Activated T-cell treated with anti-CD3 and anti-CD28 coated beads for 4 hours (primary cell): ENCODE measurements at regions not wholly inside any gene's neighbourhood (a gene's known extent, or its start where the extent isn't known, plus 50 kb on each side); places are given as distances from the start of the nearest gene placed in this dataset.

Source experiments
- DNase-seq: peaks from one replicate; pipeline ENCODE4 v3.0.0-alpha.2; 2020

DNA sequence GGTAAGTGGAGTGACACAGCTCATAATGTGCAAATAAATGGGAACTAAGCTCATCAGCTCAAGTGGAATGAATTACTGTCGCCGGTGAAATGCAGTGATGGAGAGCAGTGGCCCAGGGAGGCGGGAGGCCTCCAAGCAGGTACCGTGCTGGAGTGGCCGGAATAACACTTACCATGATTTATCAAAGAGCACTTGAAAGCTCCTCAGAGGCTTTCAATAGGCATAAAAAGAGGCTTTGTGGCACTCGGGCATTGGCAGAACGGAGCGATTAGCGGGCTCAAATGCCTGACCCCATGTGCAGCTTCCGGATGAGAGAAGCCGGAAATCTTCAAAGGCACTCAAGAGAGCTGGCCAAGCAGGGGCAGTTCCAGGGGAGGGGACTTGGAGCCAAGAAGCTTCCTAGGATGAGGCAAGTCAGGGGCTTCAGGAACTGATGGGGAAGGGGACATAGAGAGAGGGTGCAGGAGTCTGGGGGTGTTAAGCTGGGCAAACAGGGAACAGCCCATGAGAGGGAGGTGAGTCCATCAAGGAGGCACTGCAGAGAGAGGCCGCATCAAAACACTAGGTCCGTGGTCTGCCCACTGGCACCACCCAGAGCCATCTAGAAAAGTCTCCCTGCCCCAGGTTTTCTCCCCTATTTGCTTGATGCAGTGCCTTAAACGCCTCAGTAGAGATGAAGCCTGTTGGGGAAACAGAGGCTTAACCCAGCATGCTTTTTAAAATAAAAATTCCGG lies 144.0 kb upstream of the IRX6 start:
- no peak for DNase-seq

GRCh38 chr16:55184052-55184451 lies 140.0 kb upstream of the IRX6 start:
- DNase-seq: no peak

DNA sequence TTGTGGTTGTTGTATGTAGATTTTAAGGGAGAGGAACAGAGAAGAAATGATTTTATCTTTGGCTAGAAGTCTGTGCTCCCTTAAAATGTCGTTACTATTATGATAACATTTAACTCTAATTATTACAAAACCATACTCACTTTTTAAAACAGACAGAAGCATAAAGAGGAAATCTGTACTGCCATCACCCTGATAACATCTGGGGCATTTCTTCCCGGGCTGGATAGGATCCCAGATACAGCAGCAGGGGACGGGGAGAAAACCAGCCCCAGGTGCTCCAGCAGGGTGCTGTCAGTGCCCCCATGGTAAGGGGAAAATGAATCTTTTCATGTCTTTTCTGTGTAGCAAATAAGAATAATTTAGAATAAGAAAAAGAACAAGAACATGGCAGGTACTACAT lies 139.4 kb upstream of the IRX6 start:
- DNase-seq: no peak

GRCh38 chr16:55189224-55189623 lies 134.8 kb upstream of the IRX6 start:
- no peak for DNase-seq

- DNase-seq: no peak
Observed at GRCh38 chr16:55189682-55190636, 134.0 kb upstream of the IRX6 start.

DNA sequence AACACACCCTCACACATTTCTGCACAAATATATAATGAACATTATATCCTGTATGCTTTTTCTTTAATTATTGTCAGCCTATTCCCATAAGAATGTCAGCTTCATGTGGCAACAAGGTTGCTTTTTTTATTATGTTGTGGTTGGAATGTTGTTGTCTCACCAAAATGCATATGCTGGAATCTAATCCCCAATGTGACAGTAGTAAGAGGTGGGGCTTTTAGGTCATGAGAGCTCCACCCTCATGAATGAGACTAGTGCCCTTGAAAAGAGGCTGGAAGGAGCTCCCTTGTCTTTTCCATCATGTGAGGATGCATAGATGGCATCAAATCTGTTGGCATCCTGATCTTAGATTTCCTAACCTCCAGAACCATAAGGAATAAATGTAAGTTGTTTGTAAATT lies 131.3 kb upstream of the IRX6 start:
- no peak for DNase-seq

DNA sequence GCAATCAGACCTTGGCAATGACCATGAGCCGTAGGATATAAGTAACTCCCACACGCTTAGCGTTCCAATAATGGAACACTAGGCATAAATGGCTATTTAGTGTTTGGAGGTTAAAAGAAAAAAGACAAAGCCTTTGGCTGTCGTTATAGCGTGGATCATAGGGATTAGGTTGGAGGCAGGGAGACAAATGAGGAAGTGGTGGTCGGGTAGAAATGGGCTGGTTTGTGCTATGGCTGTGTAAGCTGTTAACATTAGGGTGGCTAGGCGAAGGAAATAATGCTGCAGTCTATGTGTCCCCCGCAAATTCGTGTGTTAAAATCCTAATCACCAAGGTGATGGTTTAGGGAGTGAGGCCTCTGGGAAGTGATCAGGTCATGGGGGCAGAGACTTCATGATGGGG lies 120.4 kb upstream of the IRX6 start:
- no peak for DNase-seq

GRCh38 chr16:55204069-55204468 lies 119.9 kb upstream of the IRX6 start:
- DNase-seq: no peak

GRCh38 chr16:55204923-55205322 lies 119.1 kb upstream of the IRX6 start:
- no peak for DNase-seq

DNA sequence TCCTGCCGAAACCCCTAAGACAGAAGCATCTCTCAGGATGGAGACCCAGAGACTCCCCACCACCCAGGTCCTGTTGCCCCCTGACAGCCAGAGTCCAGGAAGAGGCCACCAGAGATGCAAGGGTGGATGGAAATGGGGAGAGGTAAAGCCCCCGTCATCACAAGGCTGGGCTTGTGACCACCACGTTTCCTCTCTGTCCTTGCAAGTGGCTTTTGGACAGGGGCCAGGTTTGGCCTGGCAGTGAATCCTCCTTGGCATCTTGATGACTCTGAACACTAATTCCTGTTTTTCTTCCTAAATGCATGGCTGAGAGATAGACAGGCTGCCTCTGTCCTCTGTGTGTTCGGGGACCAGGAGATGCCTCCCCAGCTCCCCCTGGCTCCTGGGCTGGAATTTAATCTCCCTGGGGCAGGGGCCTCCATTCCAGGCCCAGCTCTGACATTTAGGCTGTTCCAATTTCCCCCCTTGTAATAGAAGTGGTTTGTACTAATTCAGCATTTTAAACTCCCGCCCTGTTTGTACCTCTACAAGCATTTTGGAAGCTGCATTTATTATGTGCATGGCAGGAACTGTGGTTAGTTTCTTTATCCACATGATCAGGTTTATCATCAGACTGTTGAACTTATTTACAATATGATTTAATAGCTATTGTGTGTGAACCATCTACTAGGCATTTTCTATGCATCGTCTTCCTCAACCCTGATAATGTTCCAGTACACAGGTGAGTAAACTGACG lies 116.1 kb upstream of the IRX6 start:
- no peak for DNase-seq

DNA sequence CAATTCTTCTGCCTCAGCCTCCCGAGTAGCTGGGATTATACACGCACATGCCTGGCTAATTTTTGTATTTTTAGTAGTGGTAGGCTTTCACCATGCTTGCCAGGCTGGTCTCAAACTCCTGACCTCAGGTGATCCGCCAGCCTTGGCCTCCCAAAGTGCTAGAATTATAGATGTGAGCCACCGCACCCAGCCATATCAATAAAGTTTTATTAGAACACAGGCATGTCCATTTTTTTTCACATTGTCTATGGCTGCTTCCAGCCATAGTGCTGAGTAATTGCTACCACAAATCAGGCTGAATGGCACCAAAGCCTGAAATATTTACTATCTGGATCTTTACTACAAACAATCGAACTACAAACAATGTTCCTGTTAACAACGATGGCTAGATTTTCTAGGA lies 114.4 kb upstream of the IRX6 start:
- DNase-seq: no peak

DNA sequence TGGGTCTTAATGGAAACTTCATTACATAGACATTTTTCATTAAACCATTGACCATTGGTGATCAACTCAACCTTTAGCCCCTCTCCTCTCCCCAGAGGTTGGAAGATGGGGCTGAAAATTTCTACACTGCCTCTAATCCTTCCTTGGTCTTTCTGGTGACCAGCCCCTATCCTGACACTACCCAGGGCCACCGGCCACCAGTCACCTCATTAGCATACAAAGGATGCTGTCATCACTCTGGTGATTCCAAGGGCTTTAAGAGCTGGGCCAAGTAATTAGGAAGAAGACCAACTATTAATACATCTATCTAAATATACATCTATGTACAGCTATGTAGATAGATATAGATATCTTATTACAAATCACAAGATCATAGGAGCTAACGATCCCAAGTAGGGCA lies 111.2 kb upstream of the IRX6 start:
- DNase-seq: no peak

- no peak for DNase-seq
Observed at GRCh38 chr16:55214412-55214811, 109.6 kb upstream of the IRX6 start.

DNA sequence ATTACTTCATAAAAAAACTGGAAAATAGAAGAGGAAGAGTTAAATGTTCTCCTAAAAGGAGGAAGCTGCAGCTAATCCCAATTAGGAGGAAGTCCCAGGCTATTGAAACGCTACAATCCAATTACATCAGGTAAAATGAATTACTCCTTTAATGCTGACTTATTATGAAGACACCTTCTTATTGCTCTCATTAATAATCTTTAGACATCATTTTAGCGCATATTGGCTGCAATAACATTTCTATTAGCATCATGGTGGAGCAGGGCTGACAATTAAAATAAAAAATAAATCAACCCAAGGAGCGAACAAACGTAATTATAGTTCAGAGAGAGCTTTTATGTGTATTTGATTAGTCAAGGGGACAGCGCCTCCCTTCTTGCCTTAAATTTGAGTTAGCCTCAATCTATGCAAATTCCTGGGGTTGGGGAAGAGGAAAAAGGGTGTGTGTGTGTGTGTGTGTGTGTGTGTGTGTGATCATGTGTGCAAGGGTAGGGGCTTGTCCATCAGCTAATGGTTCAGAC lies 109.0 kb upstream of the IRX6 start:
- no peak for DNase-seq

DNA sequence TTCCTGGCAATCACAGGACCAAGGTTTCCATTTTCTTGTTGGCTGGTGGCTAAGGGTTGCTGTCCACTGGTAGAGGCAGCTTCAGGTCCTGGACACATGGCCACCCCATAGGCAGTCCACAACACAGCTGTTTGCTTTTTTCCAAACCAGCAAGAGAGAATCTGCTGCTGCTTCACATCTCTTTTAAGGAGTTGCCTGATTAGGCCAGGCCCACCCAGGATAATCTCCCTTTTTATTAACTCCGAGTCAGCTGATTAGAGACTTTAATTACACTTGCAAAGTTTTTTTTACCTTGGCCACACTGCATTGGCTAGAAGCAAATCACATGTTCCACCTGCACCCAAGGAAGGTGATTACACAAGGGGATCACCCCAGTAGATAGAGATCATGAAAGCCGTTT lies 106.6 kb upstream of the IRX6 start:
- no peak for DNase-seq

DNA sequence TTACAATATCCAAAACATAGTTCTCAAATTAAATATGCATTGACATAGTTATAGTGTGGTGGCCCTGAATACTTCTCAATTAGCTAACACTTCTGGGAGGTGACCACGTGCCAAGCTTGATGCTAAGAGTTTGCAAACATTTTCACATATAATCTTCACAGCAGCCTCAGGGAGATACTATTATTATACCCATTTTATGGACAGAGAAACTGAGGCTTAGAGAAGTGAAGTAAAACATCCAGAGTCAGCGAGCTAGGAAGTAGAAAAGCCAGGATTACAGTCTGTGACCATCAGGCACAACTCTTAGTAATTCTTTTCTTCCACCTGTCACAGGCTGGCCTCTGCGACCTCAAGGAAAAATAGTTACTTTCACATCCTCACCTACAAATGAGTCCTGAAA lies 102.2 kb upstream of the IRX6 start:
- DNase-seq: no peak

DNA sequence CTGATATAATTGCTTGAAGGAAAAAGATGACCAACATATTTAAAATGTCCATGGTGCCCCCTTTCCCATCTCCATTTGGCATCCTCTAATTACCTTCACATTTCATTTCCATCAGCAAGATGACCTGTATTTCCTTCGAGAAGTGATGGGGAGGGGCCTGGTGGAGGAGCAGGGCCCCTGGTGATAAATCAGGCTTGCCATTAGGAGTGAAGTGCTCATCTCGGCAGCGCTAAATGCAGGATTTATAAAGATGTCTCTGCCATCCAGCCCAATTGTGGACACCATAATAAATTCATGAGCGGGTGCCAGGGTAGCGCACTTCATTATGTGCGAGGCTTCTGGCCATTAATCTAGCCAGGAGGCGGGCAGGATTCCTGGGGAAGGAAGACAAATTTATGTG lies 101.5 kb upstream of the IRX6 start:
- DNase-seq: no peak

DNA sequence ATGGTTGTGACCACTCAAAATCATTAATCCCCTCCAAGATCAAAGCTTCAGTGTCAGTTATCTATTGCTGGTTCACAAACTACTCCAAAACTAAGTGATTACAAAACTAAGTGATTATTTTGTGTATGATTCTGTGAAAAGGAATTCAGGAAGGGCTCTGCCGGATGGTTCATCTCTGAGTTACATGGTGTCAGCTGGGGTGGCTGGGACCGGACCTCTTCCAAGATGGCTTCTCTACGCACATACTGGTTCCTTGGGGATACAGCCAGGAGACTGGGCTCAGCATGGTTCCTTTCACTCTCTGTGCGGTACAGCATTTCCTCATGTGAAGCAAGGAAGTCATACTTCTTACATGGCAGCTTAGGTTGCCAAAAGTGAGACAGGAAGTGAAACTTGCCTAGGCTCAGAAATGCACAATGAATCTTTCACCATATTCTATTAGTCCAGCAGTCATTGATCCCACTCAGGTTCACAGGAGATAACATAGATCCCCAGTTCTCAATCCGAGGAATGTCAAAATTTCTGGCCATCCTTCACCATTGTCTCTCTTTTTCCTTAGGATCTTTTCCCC lies 97.9 kb upstream of the IRX6 start:
- DNase-seq: no peak

DNA sequence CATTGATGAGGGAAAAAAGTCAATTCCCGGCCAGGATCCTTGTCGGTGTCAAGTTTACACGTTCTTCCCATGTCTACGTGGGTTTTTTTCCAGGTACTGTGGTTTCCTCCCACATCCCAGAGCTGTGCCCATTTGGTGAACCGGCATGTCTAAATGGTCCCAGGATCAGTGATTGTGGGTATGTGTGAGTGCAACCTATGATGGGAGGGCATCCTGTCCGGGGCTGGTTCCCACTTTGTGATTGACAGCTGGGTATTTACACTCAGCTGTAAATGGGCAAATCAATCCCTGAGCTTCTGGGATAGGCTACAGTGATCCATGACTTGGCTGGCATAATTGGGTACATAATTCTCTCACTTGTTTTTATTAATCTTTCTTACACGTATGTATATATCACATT lies 91.2 kb upstream of the IRX6 start:
- DNase-seq: no peak

GRCh38 chr16:55233464-55233863 lies 90.5 kb upstream of the IRX6 start:
- DNase-seq: no peak

DNA sequence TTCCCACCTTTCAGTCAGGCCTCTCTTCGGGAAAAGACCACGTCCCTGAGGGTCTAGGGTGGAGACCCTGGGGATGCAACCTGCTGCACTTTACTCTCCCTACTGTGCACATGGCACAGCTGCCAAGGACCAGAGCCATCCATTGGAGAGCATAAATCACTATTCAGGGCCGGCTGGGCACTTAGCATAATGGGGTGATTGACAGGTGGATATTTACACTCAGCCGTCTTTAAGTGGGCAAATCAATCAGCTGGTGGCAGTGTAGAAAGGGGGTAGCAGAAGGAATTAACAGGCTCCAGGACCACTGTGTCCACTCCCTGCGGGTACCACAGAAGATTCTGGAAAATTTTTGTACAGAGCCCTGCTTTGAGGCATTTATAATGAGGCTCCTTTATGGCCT lies 87.3 kb upstream of the IRX6 start:
- DNase-seq: no peak

DNA sequence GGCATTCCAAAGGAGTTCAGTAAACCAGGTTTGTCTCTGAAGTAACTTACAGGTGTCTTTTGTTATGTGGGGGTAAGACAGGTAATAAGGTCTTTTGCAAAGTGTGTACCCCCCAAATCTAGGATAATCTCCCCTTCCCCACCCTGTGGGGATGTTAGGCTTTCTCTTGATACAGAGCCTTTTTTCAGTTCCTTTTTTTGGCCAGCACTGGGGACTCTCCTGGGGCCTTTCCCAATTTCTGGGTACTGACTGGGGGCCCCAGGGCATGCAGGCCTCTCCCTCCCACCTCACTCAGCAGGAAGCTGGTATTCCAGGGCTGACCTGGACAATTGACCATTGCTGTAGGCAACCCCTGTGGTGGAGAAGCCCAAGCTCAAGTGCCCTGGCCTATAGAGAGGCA lies 84.3 kb upstream of the IRX6 start:
- DNase-seq: no peak

- no peak for DNase-seq
Observed at GRCh38 chr16:55240888-55241287, 83.1 kb upstream of the IRX6 start.
